COLO829 (cell line): ENCODE measurements at regions not wholly inside any gene's neighbourhood (a gene's known extent, or its start where the extent isn't known, plus 50 kb on each side); places are given as distances from the start of the nearest gene placed in this dataset.

Experiments
- DNase-seq: peaks from one replicate; pipeline ENCODE4 v3.0.0; 2012; ENCODE audit warnings: low spot score

- DNase-seq: no peak
Observed at GRCh38 chr7:25923741-25924460, 228.1 kb upstream of the NFE2L3 start.

DNA sequence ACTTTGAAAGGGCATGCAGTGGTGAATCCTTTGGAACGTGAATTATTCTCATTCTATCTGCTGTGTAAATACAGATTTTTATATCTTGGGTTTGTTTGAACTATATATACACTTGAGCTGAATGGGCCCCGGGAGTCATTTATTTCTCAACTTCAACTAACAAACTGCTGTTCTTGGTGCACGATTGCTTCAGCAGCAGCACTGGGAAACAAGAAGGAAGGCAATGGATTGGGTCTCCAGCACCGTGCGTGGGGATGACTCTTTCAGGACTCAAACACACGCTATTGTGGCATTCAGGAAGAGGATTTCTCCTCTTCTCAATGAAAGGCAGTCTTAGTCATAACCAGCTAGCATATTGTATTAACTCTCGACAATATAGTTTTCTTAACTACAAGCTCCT is 226.0 kb upstream of the NFE2L3 start:
- peak; percentile 71 for DNase-seq

DNA sequence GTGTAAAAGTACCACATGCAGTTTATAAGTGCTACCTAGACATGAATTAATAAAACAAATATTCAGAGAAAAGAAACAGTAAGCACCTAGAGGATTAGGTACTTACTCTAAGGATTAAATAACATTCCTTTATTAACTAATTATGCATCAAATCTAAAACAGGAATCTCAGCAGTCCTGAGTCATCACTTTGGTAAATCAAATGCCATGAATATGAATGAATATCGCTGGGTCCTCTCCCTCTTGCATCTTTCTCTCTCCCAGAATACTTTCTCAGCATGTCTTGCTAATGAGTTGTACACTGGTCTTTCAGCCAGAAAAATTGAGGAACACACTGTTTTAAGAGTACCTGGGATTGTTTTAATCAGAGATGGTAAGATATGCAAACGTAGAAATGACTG is 225.5 kb upstream of the NFE2L3 start:
- peak; percentile 36 for DNase-seq

- DNase-seq: no peak
Observed at GRCh38 chr7:25926891-25927625, 224.9 kb upstream of the NFE2L3 start.

DNA sequence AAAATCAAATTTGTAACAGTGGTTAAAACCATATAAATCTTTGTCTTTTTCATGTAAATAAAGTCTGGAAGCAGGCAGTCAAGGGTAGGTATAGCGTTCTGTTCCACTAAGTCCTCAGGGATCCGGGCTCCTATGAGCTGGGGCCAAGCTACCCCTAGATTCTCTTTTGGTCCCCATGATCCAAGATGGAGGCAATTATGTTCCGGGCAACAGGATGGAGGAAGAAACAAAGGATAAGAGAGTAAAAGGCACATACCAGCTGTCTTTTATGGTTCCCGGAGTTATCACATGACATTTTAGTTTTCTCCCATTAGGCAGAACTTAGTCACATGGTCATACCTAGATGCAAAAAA is 224.4 kb upstream of the NFE2L3 start:
- no peak for DNase-seq

- no peak for DNase-seq
Observed at GRCh38 chr7:25928549-25929330, 223.3 kb upstream of the NFE2L3 start.

DNA sequence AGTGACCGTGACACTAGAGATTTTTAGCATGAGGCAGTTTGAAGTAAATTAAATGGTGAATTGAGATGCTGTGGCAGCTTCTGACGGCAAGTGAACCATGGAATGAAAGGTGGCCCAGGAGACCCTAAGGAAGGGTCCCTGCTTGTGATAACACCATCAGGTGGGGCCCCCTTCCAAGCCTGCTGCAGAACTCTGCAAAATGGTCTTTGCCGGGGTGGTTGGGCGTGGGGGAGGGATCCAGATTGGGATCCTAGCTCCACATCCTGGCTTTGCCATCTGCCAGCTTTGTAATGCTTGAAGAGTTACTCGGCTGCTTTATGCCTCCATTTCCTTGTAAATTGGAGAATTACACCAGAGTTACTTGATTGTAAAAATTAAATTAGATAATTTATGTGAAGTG is 222.6 kb upstream of the NFE2L3 start:
- no peak for DNase-seq

DNA sequence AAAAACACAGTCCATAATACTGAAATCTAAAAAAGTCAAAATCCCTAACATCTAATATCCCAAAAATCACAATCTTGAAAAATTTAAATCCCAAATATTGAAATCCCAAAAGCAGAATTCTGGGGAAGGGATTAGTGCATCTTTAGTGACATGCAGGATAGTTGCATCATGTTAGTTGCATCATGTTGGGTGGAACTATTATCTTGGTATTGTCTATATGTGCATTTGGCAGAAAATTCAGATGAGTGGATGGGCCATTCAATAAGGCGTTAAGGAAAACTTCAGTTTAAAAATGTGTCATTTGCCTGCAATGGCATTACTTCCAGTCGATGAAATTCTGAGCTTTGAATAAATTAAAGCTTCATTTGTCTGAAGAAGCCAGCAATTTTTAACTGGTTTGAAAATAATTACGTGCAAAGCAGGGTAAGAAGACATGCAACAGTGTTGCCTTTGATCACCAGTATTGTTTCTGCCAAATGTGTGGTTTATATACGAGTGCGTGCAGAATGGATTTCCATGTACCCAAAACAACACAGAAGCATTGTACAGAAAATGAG is 221.4 kb upstream of the NFE2L3 start:
- DNase-seq: no peak

- DNase-seq: no peak
Observed at GRCh38 chr7:25931156-25931555, 220.8 kb upstream of the NFE2L3 start.

- no peak for DNase-seq
Observed at GRCh38 chr7:25933921-25934320, 218.1 kb upstream of the NFE2L3 start.

DNA sequence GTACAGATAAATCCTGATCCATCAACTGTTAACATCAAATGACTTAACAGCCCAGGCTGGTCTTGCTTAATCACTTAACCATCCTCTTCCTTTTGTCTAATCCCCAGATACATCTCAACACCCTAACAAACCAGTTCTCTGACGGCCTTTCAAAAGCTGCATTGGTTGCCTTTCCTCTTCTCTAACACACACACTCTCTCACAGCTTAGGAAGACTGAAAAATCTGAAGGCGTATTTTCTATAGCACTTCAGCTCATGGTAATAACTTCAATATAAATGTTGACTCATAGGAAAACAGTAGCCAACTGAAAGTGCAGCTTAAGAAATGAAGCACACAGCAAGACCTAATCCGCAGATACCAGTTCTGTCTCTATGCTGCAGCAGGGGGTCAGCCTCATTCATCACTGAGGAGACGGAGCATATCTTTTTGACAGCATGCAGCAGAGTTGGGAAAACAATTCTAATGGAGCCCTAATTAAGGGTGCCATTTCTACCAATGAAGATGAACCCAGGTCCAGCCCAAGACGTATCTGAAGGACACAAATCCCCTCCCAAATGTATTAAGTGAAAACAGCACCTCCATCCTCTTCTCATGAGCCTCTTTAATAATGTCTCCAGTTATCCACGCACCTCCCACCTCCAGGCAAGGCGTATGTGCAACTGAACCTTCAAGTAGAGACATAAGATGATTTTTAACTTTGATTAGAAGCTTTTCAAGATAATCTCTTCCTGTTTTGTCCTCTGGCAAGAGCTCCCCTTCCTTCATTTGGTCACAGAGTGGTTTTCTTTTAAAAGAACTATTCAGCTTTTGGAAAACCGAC is 211.7 kb upstream of the NFE2L3 start:
- DNase-seq: no peak

DNA sequence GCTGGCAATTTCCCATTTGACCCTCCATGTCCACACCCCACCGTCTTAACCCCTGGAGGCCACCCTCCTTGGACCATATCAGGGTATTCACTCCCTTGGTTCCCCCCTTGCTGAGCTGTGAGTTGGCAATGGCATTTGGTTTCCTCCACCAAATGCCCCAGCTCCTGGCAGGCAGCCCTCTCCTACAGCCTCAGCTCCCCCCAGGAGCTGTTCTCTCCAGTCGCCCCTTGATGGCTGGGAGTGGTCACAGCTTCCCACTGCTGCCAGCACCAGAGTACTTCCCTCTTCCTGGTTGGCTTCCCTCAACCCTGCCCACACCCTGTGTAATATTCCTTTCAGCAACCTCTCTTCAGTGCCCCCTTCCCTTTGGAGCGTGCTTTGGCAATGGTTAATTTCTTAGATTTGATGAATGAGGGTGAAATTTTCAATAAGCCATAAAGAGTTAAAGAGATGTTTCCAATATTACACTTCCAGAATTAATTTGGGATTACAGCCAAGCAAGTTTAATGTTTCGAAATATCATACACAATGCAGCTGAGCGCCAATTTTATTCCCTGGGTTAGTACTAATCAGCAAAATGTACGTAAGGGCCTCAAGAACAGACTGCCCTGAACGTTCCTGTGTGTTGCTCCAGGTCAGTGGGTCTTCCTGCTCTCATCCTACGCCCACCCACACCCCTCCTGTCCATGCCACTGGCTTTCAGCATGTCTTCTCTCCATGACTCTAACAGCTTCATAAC is 207.1 kb upstream of the NFE2L3 start:
- DNase-seq: no peak

DNA sequence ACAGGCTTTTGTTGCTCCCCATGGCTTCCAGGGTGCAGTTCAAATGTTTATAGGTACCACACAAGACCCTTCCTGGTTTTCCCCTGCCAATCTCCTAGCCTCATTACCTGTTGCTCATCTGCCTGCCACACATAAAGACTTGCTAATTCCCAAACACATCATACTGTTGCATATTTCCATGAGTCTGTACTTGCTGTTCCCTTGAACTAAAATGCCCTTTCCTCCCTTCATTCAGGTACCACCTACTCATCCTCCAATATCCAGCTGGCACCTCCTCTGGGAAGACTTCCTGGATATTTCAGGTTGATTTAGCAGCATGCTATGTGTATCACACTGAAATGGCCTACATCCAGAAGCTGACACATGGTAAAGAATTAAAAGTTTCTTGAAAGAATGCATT is 206.4 kb upstream of the NFE2L3 start:
- DNase-seq: no peak

DNA sequence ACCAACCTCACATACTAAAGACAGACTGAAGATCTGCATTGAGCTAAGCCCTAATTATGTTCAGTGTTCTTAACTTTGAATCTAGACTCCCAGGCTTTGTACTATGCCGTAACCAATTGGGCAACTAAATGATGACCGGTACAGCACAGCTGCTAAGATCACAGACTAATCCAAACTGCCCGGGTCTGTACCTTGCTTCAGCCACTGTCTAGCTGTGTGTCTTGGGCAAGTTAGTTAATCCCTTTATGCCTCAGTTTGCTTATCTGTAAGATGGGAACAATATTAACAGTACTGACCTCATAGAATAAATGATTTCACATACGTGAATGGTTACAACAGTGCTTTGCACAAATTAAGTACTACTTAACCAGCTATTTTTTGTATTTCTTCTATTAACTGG is 205.8 kb upstream of the NFE2L3 start:
- DNase-seq: no peak

GRCh38 chr7:25947669-25948516 is 204.1 kb upstream of the NFE2L3 start:
- no peak for DNase-seq

GRCh38 chr7:25949736-25950487 is 202.1 kb upstream of the NFE2L3 start:
- DNase-seq: no peak

DNA sequence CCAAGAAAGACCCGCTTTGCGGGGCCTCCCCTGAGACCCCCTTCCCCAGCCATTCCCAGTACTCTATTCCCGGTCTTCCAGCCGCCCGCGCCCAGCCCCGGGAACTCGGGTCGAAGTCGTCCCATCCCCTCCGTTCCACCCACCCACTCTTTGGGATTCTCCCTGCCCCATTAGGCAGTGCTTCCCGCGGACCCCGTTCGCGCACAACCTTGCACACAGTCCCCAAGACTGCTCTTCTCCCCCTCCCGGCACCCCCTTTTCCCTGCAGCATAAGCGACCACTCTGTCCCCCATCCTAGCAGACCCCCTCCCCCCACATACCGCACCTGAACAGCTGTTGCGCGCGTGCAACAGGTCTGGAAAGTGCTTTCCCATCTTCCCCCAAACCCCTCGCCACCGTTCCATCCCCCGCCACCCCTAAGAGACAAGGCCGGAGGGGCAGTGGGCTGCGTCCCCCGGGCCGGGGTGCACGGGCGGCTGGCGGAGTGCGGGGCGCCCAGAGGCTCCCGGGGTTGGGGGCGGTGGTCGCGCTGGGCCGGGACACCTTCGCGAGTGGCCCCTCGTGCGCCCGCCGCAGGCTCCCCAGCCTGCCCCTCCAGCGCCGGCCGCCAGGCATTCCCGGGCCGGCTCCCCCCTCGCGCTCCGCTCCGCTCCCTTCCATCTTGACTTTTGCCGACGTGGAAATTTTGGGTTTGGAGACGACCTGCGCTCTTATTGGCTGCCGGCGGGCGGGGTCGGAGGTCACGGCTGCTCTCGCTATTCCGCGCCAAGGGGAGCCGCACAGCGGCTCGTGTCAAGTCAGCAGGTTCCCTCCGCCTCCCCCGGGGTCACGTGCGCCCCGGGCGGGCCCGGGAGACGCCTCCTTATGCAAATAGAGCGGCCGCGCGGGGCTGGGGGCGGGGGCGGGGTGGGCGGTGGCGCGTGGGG is 201.2 kb upstream of the NFE2L3 start:
- DNase-seq: peak; percentile 86
